ENCODE measurements at regions not wholly inside any gene's neighbourhood (a gene's known extent, or its start where the extent isn't known, plus 50 kb on each side); places are given as distances from the start of the nearest gene placed in this dataset.
"Not testable (repeated sequence)": the region's sequence is repeated elsewhere in the genome, so short reads cannot be mapped to it uniquely, and the experiment has no call there.

DNA sequence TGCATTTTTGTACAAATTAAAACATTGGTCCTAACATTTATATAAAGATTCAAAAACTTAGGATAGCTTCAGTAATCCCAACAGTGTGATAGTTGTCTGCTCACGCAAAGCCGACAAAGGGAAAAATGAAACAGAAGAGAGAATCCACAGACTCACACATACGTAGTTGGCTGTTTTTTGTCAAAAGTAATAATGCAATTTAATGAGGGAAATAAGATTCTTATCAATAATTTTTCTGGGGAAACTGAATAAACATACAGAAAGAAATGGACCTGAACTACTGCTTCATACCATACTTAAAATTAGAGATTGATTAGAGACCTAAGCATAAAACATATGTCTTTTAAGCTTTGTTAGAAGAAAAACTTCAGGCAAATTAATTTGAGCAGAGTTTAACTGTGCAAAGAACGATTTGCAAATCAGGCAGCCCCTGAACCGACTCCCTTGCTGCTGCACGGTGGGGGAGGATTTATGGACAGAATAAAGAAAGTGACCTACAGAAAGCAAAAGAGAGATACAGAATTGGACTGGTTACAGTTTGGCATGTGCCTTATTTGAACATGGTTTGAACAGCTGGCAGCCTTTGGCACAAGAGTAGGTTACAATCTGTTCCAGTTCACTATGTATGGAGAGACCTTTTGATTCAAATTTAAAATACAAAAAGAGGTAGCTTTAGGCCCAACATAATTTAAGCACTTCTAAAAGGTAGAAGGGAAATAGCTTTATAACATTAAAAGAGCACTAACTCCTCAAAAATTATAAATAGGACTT lies 64.9 kb upstream of the CTSV start:
- DNase-seq (ENCODE audit: low spot score), result not testable (repeated sequence)

GRCh38 chr9:97099540-97099939 lies 60.6 kb upstream of the CTSV start:
- not testable (repeated sequence) for DNase-seq (ENCODE audit: low spot score)

GRCh38 chr9:97096793-97097192 lies 57.9 kb upstream of the CTSV start:
- no peak for DNase-seq (ENCODE audit: low spot score)

DNA sequence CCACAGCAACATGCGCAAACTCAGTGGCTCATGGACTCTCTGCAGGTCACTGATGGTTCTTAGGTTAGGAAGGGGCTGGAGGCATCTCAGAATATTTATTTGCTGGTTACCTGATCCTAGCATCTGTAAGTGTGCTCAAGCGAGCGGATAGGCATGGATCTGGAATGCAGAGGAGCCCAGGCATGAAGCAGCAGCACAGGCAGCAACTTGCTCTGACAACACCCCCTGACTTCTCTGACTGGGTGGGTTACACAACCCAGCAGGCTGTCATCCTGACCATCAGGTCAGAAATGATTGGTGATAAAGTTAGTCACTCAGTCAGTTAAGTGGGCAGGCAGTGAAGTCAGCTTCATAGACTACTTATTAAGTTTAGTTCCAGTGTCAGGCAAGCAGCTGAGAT lies 50.4 kb upstream of the CTSV start:
- not testable (repeated sequence) for DNase-seq (ENCODE audit: low spot score)

Measured in CD4-positive, alpha-beta T cell treated with Interleukin-2 at 100 ng/mL for 4 hours (primary cell).